Adrenal gland (tissue), 9 donors: ENCODE measurements at regions not wholly inside any gene's neighbourhood (a gene's known extent, or its start where the extent isn't known, plus 50 kb on each side); places are given as distances from the start of the nearest gene placed in this dataset.

Source experiments
- DNase-seq, 7 donors: peaks; one replicate each; pipeline ENCODE4 v3.0.0-alpha.2; 2019 to 2020
- H3K27ac ChIP-seq, 5 donors: fragments of 200-600 bp; sonication (generic) in 4 of 5; 1 replicate in 3 of 5; 2 replicates in 2 of 5; pipeline versions ENCODE4 v1.5.1 to v1.8.0; 2016 to 2020; ENCODE audit warnings: mild to moderate bottlenecking in 1 of 5
- H3K27me3 ChIP-seq: fragments of 200-600 bp; 2 replicates; pipeline ENCODE4 v1.8.0; 2021
- H3K36me3 ChIP-seq, 2 donors: fragments of 200-600 bp; replicated peaks in 1 of 2; 1 replicate in 1 of 2; 2 replicates in 1 of 2; pipeline versions ENCODE4 v1.5.1 to v1.8.0; 2018 to 2022
- H3K4me1 ChIP-seq, 2 donors: fragments of 200-600 bp; replicated peaks in 1 of 2; 1 replicate in 1 of 2; 2 replicates in 1 of 2; pipeline versions ENCODE4 v1.5.1 to v1.8.0; 2018 to 2021
- H3K4me3 ChIP-seq, 4 donors: fragments of 200-600 bp; sonication (generic) in 3 of 4; one replicate each; pipeline ENCODE4 v1.5.1; 2016 to 2018
- H3K9me3 ChIP-seq, 3 donors: fragments of 200-600 bp; sonication (generic) in 1 of 3; replicated peaks in 1 of 3; 1 replicate in 2 of 3; 2 replicates in 1 of 3; pipeline versions ENCODE4 v1.5.1 to v1.8.0; 2016 to 2021
- POLR2A ChIP-seq, 2 donors: fragments of 450-650 bp; IDR thresholded peaks; one replicate each; pipeline ENCODE4 v1.6.1; 2017; ENCODE audit warnings: antibody characterized with exemption in 2 of 2, mild to moderate bottlenecking in 2 of 2, moderate library complexity in 1 of 2
- WGBS, 4 donors: extraction: QIAGEN DNeasy Blood & Tissue Kit in 2 of 4; methylation state at CpG; one replicate each; pipeline versions ENCODE4 v1.1.5 to v1.1.7; 2013 to 2017; 5-methylcytosine and 5-hydroxymethylcytosine counted together
- intact Hi-C, 2 donors: fragments of 100-400 bp; cut with DNase I; formaldehyde crosslinking; loops; one replicate each; pipeline versions ENCODE4 v1.14.1 to v1.15.0; 2022 to 2023
- TF ChIP-seq, protein P1 (sequence below), 6 experiments: fragments of 450-650 bp in 4 of 6; fragments of 200-600 bp in 2 of 6; sonication (generic) in 1 of 6; IDR thresholded peaks; 1 replicate in 5 of 6; 2 replicates in 1 of 6; pipeline versions ENCODE4 v1.5.1 to v1.8.0; 2016 to 2021; ENCODE audit warnings: antibody characterized with exemption in 6 of 6, mild to moderate bottlenecking in 2 of 6, moderate library complexity in 1 of 6
- donor health status: healthy with polysubstance abuse.
- donor health status: Bipolar disorder and iron deficiency.
- donor health status: DM: yes; HTN: yes; CAD: no.
- donor health status: DM: no; HTN: no; CAD: no.
- donor health status: DM: no; HTN: no; CAD: no.

DNA sequence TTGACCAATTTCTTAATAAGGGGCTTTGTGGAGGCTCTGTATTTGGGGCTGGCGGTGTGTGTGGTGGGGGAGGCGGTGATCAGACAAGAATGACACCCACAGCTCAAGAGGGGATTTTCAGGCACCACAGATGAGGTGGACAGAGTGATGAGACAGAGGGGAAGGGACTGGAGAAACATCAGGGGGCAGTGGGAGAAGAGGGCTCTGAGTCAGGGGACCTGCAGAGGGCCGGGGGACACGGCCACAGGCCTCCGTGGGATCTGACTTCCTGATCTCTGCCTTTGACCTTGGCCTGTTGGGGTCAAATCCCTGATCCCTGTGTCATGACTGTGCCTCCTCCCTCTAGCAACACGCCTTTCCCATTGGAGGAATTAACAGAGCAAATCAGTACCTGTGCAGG lies 197.7 kb downstream of the C9orf50 start:
- TF ChIP-seq, protein P1, sequence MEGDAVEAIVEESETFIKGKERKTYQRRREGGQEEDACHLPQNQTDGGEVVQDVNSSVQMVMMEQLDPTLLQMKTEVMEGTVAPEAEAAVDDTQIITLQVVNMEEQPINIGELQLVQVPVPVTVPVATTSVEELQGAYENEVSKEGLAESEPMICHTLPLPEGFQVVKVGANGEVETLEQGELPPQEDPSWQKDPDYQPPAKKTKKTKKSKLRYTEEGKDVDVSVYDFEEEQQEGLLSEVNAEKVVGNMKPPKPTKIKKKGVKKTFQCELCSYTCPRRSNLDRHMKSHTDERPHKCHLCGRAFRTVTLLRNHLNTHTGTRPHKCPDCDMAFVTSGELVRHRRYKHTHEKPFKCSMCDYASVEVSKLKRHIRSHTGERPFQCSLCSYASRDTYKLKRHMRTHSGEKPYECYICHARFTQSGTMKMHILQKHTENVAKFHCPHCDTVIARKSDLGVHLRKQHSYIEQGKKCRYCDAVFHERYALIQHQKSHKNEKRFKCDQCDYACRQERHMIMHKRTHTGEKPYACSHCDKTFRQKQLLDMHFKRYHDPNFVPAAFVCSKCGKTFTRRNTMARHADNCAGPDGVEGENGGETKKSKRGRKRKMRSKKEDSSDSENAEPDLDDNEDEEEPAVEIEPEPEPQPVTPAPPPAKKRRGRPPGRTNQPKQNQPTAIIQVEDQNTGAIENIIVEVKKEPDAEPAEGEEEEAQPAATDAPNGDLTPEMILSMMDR (IDR thresholded peaks at IDR 0.05) = no peak
- no peak for TF ChIP-seq POLR2A (IDR thresholded peaks at IDR 0.05)
- intact Hi-C loops = no loop called here

DNA sequence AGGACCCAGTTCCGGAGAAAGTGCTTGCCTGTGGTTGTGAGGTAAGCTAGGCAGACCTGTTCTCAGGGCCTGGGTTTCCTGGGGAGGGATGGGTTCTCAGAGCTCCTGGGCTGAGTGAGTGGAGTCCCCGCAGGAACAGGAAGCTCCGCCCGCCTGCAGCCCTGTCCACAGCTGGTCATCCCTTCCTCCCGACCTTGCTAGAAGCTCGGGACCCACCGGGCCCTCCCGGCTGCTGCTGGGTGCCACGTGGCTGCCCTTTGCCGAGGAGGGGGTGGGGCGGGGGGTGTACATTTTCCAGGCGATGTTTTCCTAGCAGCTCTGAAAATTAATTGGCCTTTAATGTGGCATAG lies 198.1 kb downstream of the C9orf50 start:
- Histone ChIP-seq H3K4me3 (no peak overlapping the region), H3K27ac (peak overlapping the region in 2 of 5 donors; percentile 12 to 58), H3K36me3 (no peaks in the 10 kb centered on the region), H3K27me3 (no peaks in the 10 kb centered on the region), H3K9me3 (no peaks in the 10 kb centered on the region), H3K4me1 (no peaks in the 10 kb centered on the region)
- 24 to 44% (median 34%) methylated on average over 3 to 12 of the region's 12 CpGs for WGBS, 4 donors
- no peak for TF ChIP-seq POLR2A (IDR thresholded peaks at IDR 0.05)
- TF ChIP-seq, protein P1 (IDR thresholded peaks at IDR 0.05) = no peak
- intact Hi-C loops = no loop called here
- DNase-seq = peak in 3 of 7 donors; percentile 52 to 70 (median 61)

More for the DNA sequence above, 197.7 kb downstream of the C9orf50 start:
- H3K36me3 ChIP-seq = no peaks in the 10 kb centered on the region
- 49 to 58% (median 57%) methylated on average over 6 of the region's 6 CpGs for WGBS, 4 donors
- no peaks in the 10 kb centered on the region for H3K4me1 ChIP-seq
- H3K9me3 ChIP-seq = no peaks in the 10 kb centered on the region
- H3K27me3 ChIP-seq = no peaks in the 10 kb centered on the region
- H3K27ac ChIP-seq = peak overlapping the region in 1 of 5 donors; percentile 58
- DNase-seq = no peak
- H3K4me3 ChIP-seq = no peak overlapping the region

DNA sequence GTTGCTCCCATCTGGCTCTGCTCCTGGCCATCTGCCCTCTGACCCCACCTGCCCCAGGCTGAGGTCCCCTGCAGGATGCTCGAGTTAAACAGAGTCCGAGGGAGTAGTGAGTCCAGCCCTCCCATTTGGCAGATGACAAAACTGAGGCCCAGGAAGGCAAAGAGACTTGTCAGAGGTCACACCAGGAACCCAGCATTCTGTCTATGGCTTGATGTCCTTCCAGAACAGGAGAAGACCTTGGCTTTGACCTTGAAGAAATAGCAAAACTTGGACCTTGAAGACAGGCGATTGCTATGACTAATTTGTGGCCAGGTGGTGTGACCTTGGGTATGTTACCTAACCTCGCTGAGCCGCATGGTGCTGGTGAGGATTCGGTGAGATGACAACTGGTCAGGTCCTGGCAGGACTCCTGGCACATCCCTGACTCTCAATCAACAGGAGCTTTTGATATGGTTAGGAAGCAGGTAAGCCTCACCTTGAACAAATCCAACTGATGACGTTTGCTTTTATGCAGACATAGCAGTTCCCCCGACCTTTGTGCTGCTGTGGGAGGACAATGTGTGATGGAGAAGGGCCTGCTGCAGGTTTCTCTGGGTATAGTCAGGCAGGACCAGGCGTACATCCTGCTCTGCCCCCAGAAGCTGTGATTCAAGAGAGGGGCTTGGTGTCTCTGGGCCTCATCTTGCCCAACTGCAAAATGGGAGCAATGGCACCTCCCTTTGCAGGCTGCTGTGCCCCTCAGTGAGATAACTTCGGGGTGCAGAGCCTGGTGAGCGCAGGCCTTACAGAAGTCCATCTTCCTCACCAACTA lies 198.7 kb downstream of the C9orf50 start:
- 57 to 72% (median 59%) methylated on average over 10 to 11 of the region's 11 CpGs for WGBS, 4 donors
- H3K4me3 ChIP-seq = no peak overlapping the region
- H3K36me3 ChIP-seq = no peaks in the 10 kb centered on the region
- no peak for DNase-seq
- H3K27ac ChIP-seq = peak overlapping the region in 2 of 5 donors; percentile 12 to 58
- no peak for TF ChIP-seq POLR2A (IDR thresholded peaks at IDR 0.05)
- TF ChIP-seq, protein P1 (IDR thresholded peaks at IDR 0.05) = no peak
- no peaks in the 10 kb centered on the region for H3K9me3 ChIP-seq
- intact Hi-C loops = no loop called here
- no peaks in the 10 kb centered on the region for H3K27me3 ChIP-seq
- no peaks in the 10 kb centered on the region for H3K4me1 ChIP-seq

DNA sequence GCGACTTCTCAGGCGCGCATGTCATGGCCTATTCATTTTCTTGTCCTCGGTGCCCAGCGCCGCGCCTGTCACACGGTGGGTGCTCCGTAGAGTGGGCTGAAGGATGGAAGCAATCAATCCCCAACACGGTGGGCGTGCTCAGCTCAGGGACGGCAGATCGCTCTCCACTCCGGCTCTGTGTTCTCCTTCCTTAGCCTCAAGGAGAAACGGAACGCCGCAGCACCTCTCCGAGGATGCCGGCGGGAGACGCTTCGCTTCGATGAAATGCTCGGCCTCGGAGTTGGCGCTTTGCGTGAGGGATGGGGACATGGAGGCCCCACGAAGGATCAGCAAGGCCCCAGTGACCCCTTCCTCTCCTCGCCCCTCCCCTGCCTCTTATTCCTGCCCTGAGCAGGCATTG lies 199.5 kb downstream of the C9orf50 start:
- 86 to 91% (median 88%) methylated on average over 26 to 29 of the region's 29 CpGs for WGBS, 4 donors
- Histone ChIP-seq H3K4me3 (no peak overlapping the region), H3K4me1 (no peaks in the 10 kb centered on the region), H3K27me3 (no peaks in the 10 kb centered on the region), H3K9me3 (no peaks in the 10 kb centered on the region), H3K36me3 (no peaks in the 10 kb centered on the region), H3K27ac (no peak overlapping the region)
- intact Hi-C loops = no loop called here
- no peak for DNase-seq
- TF ChIP-seq POLR2A (IDR thresholded peaks at IDR 0.05) = no peak
- TF ChIP-seq, protein P1 (IDR thresholded peaks at IDR 0.05) = no peak
